ENCODE measurements at regions not wholly inside any gene's neighbourhood (a gene's known extent, or its start where the extent isn't known, plus 50 kb on each side); places are given as distances from the start of the nearest gene placed in this dataset.
"Not testable (repeated sequence)": the region's sequence is repeated elsewhere in the genome, so short reads cannot be mapped to it uniquely, and the experiment has no call there.

DNA sequence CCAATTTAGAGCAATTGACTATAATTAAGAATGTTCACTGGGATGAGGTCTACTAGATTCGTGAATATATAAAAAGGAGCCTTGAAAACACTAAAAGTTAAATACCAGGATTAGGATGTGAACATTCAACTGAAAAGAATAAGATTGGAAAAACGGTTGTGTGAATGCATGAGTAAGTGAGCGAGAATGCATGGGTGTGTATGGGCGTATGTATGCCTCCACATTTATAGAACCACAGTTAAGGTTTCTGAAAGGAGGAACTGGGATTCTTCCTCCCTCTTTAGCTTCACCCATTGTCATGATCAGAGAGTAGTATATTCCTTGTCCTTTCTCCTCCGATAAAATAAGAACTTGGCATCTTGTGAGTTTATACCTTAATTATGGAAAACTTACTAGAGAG lies 151.1 kb upstream of the UBE2E3 start:
- DNase-seq, result no peak

DNA sequence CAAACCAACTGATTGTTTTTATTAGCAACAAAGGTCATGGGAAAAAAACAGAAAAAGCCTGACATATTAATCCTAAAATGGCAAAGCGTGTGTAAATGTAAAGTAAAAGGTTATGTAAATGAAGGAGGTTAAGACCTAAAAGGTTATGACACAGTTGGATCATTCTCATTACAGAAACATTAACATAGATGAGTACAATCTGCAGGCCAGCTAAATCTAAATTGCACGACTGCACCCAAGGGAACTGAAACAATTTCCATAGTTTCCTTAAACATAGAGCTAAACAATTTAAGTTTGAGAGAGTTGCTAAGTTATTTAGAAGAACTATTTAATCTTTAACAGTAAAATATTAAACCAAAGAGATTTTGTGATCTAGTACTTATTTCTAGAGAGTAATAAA lies 151.6 kb upstream of the UBE2E3 start:
- DNase-seq, result no peak

DNA sequence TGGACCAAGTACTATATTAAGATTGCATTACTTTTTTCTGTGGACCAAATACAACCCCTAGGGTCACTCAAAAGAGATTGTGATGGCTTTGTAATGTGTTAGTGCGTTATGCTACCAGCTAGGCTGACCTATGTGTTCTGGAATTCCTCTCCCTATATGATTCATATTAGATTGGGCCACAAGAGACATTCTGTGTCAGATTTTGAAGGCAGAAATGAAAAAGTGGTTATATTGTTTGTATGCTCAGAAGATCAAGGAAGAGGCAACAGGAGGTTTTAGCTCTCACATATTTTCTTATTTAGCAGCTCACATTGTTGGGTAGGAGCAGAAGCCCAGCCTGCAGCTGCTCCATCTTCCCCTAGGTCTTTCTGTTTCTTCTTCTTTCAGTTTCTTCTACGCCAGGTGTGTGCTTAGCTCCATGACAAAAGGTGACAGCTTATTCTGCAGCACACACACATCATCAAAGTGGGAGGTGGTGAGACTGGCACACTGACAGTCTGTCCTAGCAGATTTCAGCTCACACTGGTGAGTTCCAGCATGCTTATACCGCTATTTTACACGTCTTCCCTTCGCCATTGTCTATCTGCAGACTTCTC lies 156.8 kb upstream of the UBE2E3 start:
- no peak for DNase-seq

DNA sequence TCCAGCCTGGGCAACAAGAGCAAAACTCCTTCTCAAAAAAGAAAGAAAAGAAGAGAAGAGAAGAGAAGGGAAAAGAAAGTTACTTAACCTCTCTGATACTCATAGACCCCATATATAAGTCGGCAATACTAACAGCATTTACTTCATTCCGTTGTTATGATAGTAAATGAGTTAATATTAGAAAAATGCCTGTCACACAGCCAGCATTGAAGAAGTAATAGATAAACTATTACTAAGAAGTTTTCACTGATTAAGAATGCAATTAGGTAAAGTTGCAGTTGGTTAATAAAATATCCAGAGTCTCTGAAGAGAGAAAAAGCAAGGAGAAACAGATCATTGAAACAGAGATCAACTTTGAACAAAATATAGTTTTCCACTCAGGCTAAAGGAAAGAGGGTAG lies 161.3 kb upstream of the UBE2E3 start:
- DNase-seq, result no peak

DNA sequence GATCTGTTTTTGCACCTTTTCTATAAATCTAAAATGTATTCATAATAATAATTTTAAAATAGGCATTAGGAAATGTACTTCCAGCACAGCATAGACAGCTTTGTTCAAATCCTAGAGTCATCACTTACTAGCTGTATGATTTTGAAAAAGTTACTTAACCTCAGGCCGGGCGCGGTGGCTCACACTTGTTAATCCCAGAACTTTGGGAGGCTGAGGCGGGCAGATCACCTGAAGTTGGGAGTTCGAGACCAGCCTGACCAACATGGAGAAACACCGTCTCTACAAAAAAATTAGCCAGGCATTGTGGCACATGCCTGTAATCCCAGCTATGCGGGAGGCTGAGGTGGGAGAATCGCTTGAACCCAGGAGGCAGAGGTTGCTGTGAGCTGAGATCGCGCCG lies 161.7 kb upstream of the UBE2E3 start:
- not testable (repeated sequence) for DNase-seq

DNA sequence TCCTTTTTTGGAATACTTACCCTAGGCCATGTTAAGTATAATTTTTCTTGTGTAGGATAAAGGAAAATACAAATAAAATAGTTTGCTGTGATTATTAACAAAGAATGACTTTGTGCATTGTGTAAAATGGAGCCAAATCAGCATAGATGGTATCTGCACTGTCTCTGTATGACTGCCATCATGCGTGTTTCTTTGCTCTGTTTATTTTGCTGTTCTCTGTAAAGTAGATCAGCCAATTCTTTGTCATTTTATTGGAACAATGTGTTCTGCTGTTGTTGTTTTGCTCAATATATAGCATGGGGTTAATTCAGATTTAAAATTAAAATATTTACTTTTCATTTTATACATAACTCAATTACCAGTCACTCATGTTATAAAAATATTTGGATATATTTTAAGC lies 181.3 kb upstream of the UBE2E3 start:
- no peak for DNase-seq

DNA sequence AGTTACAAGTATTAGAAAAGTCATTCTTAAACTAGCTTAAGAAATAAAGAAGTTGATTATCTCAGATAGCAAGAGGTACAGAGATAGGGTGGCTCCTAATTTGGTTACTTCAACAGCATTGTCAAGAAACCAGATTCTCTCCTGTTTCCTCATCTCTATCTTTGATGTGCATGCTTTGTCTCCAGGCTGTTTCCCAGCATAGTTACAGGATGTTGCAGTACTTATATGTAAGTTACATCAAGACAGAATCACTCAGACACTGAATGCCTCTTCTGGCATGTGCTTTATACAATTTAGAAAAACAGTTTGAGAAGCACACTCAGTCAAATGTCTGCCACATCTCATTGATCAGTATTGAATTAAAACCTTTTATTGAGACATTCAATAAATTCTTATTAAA lies 189.5 kb upstream of the UBE2E3 start:
- no peak for DNase-seq

DNA sequence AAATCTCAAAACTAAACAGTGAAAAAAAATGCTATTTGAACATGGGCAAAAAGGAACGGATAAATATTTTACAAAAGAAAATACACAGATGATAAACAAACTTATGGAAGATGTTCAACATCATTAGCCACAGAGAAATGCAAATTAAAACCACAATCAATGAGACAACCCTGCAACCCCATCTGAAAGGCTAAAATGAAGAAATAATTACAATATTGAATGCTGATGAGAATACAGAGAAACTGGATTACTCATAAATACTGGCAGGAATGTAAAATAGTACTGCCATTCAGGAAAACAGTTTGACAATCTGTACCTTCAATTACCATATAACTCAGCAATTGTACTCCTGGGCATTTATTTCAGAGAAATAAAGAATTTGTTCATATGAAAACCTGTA lies 193.1 kb upstream of the UBE2E3 start:
- no peak for DNase-seq

DNA sequence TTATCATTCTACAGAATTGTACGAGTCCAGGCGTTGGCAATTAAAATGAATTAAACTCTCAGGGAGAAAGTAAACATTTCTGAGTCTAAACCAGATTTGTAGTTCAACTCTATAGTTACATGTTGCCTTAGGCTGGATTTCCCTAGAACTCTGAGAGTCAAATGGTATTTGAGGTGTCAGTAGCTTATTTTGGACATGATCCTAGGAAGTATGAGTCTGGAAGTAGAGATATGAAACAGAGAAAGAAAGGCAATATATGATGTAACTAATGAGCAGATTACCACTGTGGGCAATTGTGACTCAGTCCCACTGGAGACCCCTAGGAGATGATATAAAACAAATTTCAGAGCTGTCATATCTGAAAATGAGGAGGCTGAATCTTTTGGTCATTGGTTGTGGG lies 199.1 kb upstream of the UBE2E3 start:
- DNase-seq, result no peak

DNA sequence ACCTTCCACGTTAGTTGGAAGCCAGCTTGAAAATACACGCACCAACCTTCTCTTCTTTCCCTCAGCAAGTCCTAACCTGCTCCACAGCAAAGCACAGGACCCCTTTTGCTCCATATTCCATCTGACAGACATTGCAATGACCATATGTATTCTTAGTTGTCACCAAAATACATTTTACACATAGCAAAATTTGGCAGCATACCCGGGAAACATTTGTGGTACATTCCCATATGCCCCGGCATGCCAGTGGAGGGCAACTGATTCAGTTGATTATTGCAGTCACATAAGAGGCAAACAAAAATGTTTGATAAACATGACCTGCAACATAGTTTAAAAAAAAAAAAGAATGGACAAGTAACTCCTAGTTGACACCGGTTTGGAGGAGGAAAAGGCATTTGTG lies 202.1 kb upstream of the UBE2E3 start:
- DNase-seq, result no peak

DNA sequence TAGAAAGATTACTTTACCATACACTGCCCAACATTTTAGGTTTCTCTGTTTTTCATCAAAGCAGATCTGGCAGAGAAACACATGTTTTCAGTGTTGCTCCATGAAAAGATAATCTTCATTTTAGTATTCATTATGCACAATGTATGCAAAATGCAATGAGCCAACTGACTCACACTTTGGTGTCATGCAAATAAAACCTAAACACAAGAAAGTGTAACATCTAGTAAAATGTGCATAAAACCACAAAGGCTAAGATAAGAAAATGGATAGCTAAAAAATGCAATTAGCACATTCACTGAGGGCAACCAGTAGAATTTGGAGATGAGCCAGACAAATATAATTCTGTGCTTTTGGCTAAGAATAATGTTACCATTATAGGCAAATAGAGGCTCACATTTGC lies 203.5 kb upstream of the UBE2E3 start:
- DNase-seq, result no peak

DNA sequence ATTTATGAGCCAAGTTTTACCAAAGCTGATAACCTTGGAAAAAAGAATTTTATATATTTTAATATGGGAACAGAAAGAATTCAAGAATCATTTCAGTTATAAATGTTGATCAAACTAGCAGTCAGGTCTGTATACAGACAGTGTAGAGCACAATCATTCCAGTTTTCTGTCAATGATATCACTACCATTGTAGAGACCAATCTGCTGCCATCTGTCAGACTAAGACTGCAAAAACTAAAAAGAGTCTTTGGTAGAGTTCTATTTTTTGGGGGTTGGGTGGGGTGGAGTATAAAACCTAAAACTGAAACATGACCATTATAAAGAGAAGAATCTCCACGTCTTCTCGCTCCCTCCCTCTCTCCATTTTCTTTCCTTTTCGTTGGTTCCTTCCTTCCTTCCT lies 204.7 kb upstream of the UBE2E3 start:
- DNase-seq, result no peak

DNA sequence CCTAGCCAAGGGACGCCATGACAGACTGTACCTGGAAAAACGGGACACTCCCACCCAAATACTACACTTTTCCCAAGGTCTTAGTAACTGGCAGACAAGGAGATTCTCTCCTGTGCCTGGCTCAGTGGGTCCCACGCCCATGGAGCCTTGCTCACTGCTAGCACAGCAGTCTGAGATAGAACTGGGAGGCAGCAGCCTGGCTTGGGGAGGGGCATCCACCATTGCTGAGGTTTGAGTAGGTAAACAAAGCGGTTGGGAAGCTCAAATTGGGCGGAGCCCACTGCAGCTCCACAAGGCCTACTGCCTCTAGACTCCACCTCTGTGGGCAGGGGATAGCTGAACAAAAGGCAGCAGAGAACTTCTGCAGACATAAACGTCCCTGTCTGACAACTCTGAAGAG lies 215.1 kb upstream of the UBE2E3 start:
- DNase-seq, result not testable (repeated sequence)

DNA sequence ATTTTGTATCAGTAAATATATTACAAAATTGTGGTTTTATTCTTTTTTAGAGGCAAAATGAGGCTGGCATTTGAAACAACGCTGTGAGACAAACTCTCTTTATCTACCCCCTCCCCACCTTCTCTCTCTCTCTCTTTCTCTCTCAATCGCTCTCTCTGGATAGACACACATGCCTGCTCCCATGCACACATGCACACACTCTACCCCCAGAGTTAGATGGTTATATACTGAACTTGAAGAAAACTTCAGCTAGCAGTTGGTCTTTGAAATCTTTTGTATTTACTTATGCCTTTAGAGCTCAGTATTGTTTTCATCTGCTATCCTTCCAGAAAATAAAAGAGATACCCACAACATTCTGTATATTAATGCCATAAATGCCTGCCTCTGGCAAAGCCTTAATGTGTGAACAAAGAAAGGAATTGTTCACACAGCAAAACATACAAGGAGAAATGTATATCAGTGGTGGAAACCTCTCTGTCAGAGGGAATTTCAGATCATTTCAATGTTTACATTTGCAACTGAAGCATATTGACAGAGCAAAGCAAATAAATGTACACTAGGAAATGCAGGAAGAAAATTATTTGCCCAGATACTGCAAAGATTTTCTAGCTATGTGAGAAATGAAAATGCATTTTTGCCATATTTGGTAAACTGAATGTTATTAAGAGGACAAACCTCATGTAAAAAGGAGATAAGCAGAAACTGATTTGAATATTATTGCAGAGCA lies 217.0 kb upstream of the UBE2E3 start:
- DNase-seq, result peak; percentile 69

DNA sequence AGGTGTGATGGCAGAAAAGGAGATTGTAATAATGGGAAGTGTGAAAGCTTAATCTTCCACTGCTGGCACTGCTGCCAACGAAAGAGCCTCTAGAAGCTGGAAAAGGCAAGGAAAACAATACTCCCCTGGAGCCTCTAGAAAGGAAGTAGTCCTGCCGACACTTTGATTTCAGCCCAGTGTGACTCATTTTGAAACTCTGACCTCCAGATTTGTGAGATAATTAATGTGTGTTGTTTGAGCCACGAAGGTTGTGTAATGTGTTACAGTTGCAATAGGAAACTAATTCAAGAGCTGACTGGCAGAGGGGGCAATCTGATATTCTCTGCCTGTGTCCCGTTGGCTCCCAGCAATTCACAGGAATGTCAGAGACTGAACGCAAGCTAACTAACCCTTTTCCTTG lies 219.2 kb upstream of the UBE2E3 start:
- no peak for DNase-seq

DNA sequence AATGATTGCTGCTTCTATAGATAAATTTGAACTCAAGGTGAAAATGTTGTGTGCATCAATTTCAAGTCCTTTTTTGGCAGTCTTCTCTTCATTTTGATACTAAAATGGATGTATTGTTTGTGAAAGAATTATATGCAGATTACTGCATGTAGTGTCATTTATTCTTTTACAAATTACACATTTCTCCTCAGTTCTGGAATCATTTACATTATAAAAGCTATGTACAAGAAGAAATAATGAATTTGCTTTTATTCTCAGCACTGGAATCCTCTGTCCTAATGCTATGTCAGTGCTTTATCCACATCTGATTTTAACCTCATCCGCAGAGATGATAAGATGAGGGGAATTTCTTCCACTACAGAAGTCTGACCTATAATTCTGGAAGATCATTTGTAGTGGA lies 220.8 kb upstream of the UBE2E3 start:
- no peak for DNase-seq

DNA sequence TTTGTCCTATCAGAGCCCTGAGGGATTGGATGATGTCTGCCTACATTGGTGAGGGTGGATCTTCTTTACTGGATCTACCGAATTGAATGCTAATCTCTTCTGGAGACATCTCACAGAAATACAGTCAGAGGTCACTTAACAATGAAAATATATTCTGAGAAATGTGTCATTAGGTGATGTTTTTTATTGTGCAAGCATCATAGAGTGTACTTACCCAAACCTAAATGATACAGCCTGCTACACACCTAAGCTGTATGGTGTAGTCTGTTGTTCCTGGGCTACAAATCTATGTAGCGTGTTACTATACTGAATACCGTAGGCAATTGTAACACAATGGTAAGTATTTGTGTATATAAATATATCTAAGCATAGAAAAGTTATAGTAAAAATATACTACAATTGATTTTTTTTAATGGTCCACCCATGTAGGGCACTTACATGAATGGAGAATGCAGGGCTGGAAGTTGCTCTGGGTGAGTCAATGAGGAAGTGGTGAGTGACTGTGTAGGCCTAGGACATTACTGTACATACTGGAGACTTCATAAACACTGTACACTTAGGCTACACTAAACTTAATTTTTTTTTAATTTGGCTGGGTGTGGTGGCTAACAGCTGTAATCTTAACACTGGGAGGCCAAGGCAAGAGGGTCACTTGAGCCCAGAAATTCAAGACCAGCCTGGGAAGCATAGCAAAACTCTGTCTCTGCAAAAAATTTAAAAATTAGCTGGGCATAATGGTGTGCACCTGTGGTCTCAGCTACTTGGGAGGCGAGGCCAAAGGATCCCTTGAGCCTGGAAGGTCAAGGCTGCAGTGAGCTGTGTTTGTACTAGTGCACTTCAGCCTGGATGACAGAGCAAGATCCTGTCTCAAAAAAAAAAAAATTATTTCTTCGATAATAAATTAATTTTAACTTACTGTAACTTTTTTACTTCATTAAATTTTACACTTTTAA lies 226.3 kb upstream of the UBE2E3 start:
- no peak for DNase-seq

DNA sequence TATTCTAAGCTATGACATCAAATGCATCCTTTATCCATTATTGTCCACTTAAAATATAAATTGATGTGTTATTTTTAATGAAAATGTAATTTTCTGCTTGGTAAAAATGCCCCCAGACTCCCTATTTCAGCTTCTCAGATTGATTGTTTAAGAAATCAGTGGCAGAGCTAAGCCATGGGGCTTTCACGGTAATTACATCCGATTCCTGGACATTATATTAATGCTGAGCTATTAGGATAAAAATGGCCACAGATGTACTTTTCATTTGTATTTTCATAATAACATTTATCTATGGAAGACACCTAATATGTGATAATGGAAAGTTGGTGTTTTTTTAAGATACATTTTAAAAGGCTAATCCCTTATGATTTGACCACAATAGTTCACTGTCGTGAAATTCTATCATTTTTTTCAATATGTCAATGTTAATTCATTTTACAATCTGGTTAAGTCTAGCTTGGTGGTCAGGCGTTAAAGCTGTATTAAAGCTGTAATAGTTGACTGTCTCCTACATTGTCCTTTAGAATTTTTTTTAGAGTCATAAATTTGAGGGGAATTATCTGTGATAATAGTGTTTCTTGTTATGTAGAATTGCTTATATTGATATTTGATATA lies 229.0 kb upstream of the UBE2E3 start:
- DNase-seq, result no peak

DNA sequence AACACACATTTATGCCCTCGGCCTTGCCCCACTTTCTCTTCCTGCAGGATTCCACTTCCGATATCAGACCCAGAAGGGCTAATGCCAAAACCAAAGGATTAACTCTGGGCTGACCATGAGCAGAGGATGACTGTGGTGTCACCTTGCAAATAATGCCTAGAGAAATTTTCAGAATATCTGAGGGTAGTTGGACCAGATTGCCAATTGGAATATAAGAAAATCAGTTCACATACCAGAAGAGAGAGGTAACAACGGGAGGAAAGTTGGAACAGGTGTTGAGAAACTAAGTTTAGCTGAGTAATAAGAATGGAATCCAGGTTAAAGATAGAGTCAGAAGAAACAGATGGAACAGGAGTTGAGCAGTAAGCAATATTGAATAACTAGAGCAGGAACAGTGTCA lies 232.7 kb upstream of the UBE2E3 start:
- DNase-seq, result no peak

DNA sequence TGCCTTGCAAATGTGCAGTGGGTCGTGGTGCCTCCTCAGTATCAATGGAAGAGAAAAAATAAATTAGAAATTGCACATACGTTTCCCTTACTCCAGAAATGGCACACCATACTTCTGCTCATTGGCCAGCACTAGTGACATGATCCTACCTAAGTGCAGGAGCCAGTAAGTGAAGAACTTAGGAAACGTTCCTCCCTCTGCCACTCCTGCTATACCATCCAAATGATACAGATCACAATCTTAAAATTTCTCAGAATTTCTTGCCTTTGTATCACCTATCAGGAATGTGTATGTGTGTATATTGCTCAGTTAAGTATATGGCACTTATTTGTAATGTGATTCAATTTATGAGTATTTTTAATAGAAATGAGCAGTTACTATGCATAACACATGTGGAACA lies 237.0 kb upstream of the UBE2E3 start:
- no peak for DNase-seq

DNA sequence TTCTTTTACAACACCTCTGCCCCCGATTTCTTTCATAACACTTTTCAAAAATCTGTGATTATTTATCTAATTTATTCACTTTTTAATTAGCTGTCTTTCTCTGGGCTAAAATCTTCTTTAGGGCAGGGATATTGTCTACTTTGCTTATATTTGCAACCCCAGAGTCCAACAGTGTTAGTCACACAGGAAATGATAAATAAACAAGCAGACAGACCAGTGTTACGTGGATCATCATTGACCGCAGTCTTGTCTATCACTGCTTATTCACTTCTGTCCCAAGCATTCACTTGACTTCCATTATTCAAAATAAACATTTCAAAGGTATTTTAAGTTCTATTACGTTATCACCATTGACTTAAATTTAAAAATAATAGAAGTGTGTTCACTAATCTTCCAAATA lies 237.6 kb upstream of the UBE2E3 start:
- no peak for DNase-seq

DNA sequence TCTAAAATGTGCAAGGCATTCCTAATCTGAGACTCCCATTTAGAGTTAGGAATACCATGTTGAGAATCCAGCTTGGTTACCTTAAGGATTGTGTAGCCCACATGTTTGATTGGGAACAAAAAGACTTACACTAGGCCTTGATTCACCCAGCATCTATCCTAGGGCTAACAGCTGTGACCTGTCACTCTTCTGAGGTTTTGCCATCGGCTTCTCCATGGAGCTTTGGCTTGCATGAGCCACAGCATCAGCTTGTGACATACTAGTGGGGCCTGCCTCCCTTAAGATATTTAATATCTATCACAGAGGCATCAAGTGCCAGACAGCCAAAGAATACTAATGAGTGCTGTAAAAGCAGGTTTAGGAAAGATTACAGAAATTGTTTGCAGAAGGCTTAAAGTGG lies 241.3 kb upstream of the UBE2E3 start:
- no peak for DNase-seq

DNA sequence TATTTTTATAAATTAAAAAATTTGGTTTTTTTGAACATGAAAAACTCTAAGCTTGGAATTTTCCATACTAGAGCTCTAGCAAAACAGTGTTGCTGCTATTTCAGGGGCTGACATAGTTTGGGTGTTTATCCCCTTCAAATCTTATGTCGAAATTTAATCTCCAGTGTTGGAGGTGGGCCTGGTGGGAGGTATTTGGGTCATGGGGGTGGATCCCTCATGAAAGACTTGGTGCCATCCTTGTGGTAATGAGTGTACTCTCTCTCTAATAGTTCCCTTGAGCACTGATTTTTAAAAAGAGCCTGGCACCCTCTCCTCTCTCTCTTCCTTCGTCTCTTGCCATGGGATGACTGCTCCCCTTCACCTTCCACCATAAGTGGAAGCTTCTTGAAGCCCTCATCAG lies 244.6 kb upstream of the UBE2E3 start:
- no peak for DNase-seq

DNA sequence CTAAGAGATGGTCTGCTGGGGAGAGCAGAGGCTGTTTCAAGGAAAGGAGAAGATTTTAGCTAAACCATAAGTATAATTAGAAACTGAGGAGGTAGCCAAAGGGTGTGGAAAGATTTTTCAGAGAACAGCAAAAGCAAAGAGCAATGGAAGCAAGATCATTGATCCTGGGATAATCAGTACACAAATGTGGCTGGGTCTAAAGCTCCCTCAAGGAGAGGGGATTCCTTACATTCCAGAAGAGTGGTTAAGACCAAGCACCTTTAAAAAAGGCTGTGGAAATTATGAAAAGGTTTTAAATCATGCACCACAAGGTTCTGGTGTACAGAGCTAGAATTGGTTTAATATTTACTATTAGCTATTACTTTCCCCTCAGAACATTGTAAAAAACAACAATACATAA lies 246.0 kb upstream of the UBE2E3 start:
- no peak for DNase-seq

All from NCI-H748 treated with DMSO at 0.1 percent for 48 hours (cell line).